ENCODE measurements at regions not wholly inside any gene's neighbourhood (a gene's known extent, or its start where the extent isn't known, plus 50 kb on each side); places are given as distances from the start of the nearest gene placed in this dataset.

GRCh38 chr5:158565017-158565789 is 534.5 kb downstream of the EBF1 start:
- no peaks in the 10 kb centered on the region for H4K20me1 ChIP-seq (ENCODE audit: control insufficient read depth, insufficient read depth)
- ATAC-seq: no peak
- 50% methylated on average over 3 of the region's 3 CpGs for WGBS (ENCODE audit: insufficient coverage, insufficient replicate concordance, low lambda C conversion rate, missing lambda C conversion rate)

More at GRCh38 chr5:158565017-158565789, 534.5 kb downstream of the EBF1 start:
- ChIA-PET SMC1A (ENCODE audit: uncharacterized antibody, unreplicated experiment) (interaction anchor here (1.2 kb wide), 1 partner anchor 52 kb away, joined by 4 read pairs; no protein-coding TSS in a partner anchor), RAD21 (ENCODE audit: unreplicated experiment) (no interaction called here), POLR2A (no interaction called here), CTCF (no interaction called here)
- no peak overlapping the region for H3K27ac ChIP-seq (ENCODE audit: control insufficient read depth, insufficient read depth)
- no peaks in the 10 kb centered on the region for H3K36me3 ChIP-seq (ENCODE audit: control insufficient read depth in 2 of 2, insufficient read depth in 2 of 2, low read length in 1 of 2)
- TF ChIP-seq BHLHE40 (IDR thresholded peaks at IDR 0.05; ENCODE audit: borderline replicate concordance in 1 of 2, low read depth in 2 of 2, low read length in 1 of 2): 0 out of 4 replicates have a peak, but pooled peaks of 1 of the 2 experiments have one; percentile 10
- TF ChIP-seq RAD21 (IDR thresholded peaks at IDR 0.05; ENCODE audit: insufficient read depth, low read depth, low read length): no peak
- no peak for TF ChIP-seq CHD2 (IDR thresholded peaks at IDR 0.05; ENCODE audit: borderline replicate concordance, low read depth, low read length)
- TF ChIP-seq NRF1 (conservative IDR thresholded peaks at IDR 0.05; ENCODE audit: low read depth, low read length): no peak
- no peak for TF ChIP-seq ZNF217 (IDR thresholded peaks at IDR 0.05)
- TF ChIP-seq TAF1 (IDR thresholded peaks at IDR 0.05; ENCODE audit: borderline replicate concordance, low read depth, low read length): no peak
- TF ChIP-seq STAT3 (IDR thresholded peaks at IDR 0.05; ENCODE audit: low read depth, low read length): no peak
- no peak for TF ChIP-seq KDM1A (IDR thresholded peaks at IDR 0.05; ENCODE audit: borderline replicate concordance)
- TF ChIP-seq, protein P1, sequence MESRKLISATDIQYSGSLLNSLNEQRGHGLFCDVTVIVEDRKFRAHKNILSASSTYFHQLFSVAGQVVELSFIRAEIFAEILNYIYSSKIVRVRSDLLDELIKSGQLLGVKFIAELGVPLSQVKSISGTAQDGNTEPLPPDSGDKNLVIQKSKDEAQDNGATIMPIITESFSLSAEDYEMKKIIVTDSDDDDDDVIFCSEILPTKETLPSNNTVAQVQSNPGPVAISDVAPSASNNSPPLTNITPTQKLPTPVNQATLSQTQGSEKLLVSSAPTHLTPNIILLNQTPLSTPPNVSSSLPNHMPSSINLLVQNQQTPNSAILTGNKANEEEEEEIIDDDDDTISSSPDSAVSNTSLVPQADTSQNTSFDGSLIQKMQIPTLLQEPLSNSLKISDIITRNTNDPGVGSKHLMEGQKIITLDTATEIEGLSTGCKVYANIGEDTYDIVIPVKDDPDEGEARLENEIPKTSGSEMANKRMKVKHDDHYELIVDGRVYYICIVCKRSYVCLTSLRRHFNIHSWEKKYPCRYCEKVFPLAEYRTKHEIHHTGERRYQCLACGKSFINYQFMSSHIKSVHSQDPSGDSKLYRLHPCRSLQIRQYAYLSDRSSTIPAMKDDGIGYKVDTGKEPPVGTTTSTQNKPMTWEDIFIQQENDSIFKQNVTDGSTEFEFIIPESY (IDR thresholded peaks at IDR 0.05): no peak
- TF ChIP-seq POLR2AphosphoS2 (IDR thresholded peaks at IDR 0.05; ENCODE audit: low read depth, low read length): no peak
- TF ChIP-seq ATF2 (IDR thresholded peaks at IDR 0.05; ENCODE audit: low read length): no peak
- no peak for TF ChIP-seq TBL1XR1 (IDR thresholded peaks at IDR 0.05; ENCODE audit: low read depth, low read length)
- TF ChIP-seq SPI1 (IDR thresholded peaks at IDR 0.05; ENCODE audit: borderline replicate concordance, insufficient read depth, low read depth, low read length): peak; percentile 52; the same call in 1 of the 2 replicates
- TF ChIP-seq ZBTB40 (IDR thresholded peaks at IDR 0.05; ENCODE audit: borderline replicate concordance): no peak
- TF ChIP-seq MTA2 (IDR thresholded peaks at IDR 0.05; ENCODE audit: low read depth): no peak
- TF ChIP-seq RUNX3 (IDR thresholded peaks at IDR 0.05; ENCODE audit: low read length): no peak
- TF ChIP-seq TARDBP (IDR thresholded peaks at IDR 0.05; ENCODE audit: borderline replicate concordance): no peak
- no peak for FAIRE-seq
- in situ Hi-C loops (cut with MboI) (no loop called here), intact Hi-C loops (cut with micrococcal nuclease; ENCODE audit: unreplicated experiment) (no loop called here)
- H3K4me3 ChIP-seq: no peak overlapping the region
- H3K27me3 ChIP-seq (replicated peaks in 1 of 2; ENCODE audit: control insufficient read depth in 2 of 2, insufficient read depth in 2 of 2, low read length in 1 of 2): no peaks in the 10 kb centered on the region; a peak in 1 of 4 replicates
- H3K4me2 ChIP-seq (ENCODE audit: control insufficient read depth, insufficient read depth): no peak overlapping the region
- H3K4me1 ChIP-seq (ENCODE audit: control insufficient read depth, insufficient read depth, low read length): peaks cover 11% of the 10 kb centered on the region
- no peak overlapping the region for H3K9ac ChIP-seq (ENCODE audit: control insufficient read depth, insufficient read depth, low read length)
- H3K9me3 ChIP-seq (replicated peaks; ENCODE audit: control insufficient read depth, insufficient read depth, low read length): no peaks in the 10 kb centered on the region; the same call in 2 of the 3 replicates
- H2AFZ ChIP-seq (ENCODE audit: control insufficient read depth, low read depth, low read length): no peak overlapping the region
- no TSS peak for BruUV-seq (replicated peaks)
- H3K79me2 ChIP-seq (ENCODE audit: control insufficient read depth, insufficient read depth, low read length): no peaks in the 10 kb centered on the region
- DNase-seq (ENCODE audit: low read depth, low spot score): no peak
